GM23248 (cell line): ENCODE measurements at regions not wholly inside any gene's neighbourhood (a gene's known extent, or its start where the extent isn't known, plus 50 kb on each side); places are given as distances from the start of the nearest gene placed in this dataset.
A peak's percentile ranks its signal among the peaks of the same experiment; 100 is the strongest.
"Not testable (repeated sequence)": the region's sequence is repeated elsewhere in the genome, so short reads cannot be mapped to it uniquely, and the experiment has no call there.

ENCODE experiments used
- DNase-seq: peaks from one replicate; pipeline ENCODE4 v3.0.0-alpha.2; 2015
- H2AFZ ChIP-seq: fragments of 200-600 bp; sonication (generic); 2 replicates; pipeline ENCODE4 v1.6.1; 2016; ENCODE audit warnings: antibody characterized with exemption
- H3F3A ChIP-seq: fragments of 200-600 bp; sonication (generic); 2 replicates; pipeline ENCODE4 v1.6.1; 2016; ENCODE audit warnings: mild to moderate bottlenecking, antibody characterized with exemption, mixed run types; ENCODE audit not compliant: insufficient read depth
- H3K27ac ChIP-seq: fragments of 200-600 bp; sonication (generic); 2 replicates; pipeline ENCODE4 v1.5.1; 2016; ENCODE audit warnings: mild to moderate bottlenecking
- H3K27me3 ChIP-seq: fragments of 200-600 bp; sonication (generic); replicated peaks from 2 replicates; pipeline ENCODE4 v1.6.1; 2016; ENCODE audit warnings: mild to moderate bottlenecking; ENCODE audit not compliant: insufficient read depth
- H3K36me3 ChIP-seq: fragments of 200-600 bp; sonication (generic); 2 replicates; pipeline ENCODE4 v1.6.1; 2016; ENCODE audit warnings: low read depth, mild to moderate bottlenecking
- H3K4me1 ChIP-seq: fragments of 200-600 bp; sonication (generic); 2 replicates; pipeline ENCODE4 v1.6.1; 2016; ENCODE audit warnings: mild to moderate bottlenecking; ENCODE audit not compliant: insufficient read depth
- H3K4me2 ChIP-seq: fragments of 200-600 bp; sonication (generic); one replicate; pipeline ENCODE4 v1.6.1; 2016; ENCODE audit warnings: mild to moderate bottlenecking; ENCODE audit not compliant: unreplicated experiment
- H3K4me3 ChIP-seq: fragments of 200-600 bp; sonication (generic); 2 replicates; pipeline ENCODE4 v1.5.1; 2016; ENCODE audit warnings: mild to moderate bottlenecking
- H3K79me2 ChIP-seq: fragments of 200-600 bp; sonication (generic); 2 replicates; pipeline ENCODE4 v1.6.1; 2016; ENCODE audit warnings: mild to moderate bottlenecking; ENCODE audit not compliant: insufficient read depth
- H3K9ac ChIP-seq: fragments of 200-600 bp; sonication (generic); 2 replicates; pipeline ENCODE4 v1.6.1; 2016; ENCODE audit warnings: mild to moderate bottlenecking
- H3K9me2 ChIP-seq: fragments of 200-600 bp; sonication (generic); 2 replicates; pipeline ENCODE4 v1.6.1; 2016; ENCODE audit warnings: mixed run types, mild to moderate bottlenecking, moderate library complexity; ENCODE audit not compliant: insufficient read depth
- H3K9me3 ChIP-seq: fragments of 200-600 bp; sonication (generic); one replicate; pipeline ENCODE4 v1.6.1; 2017; ENCODE audit warnings: low read depth
- H4K20me1 ChIP-seq: fragments of 200-600 bp; sonication (generic); 2 replicates; pipeline ENCODE4 v1.6.0; 2016; ENCODE audit not compliant: insufficient read depth
- WGBS, 2 experiments: methylation state at CpG; one replicate each; pipeline ENCODE4 v1.1.6; 2015 to 2017; ENCODE audit warnings: low lambda C conversion rate in 2 of 2, low coverage in 1 of 2; ENCODE audit errors: missing lambda C conversion rate in 2 of 2; 5-methylcytosine and 5-hydroxymethylcytosine counted together
- in situ Hi-C: fragments of 300-500 bp; cut with MboI; formaldehyde crosslinking; loops from 2 replicates; pipeline ENCODE4 v1.15.0; 2020

GRCh38 chr4:118465831-118466230 lies 113.0 kb upstream of the PRSS12 start:
- H3K9me2 ChIP-seq, H3K4me2 ChIP-seq, H3K27me3 ChIP-seq, H3K79me2 ChIP-seq, H3K9ac ChIP-seq, H2AFZ ChIP-seq, in situ Hi-C loops, H3K9me3 ChIP-seq, H3K4me3 ChIP-seq, H3K36me3 ChIP-seq, H4K20me1 ChIP-seq: not testable (repeated sequence)
- peaks cover 18% of the 10 kb centered on the region; the same call in 1 of the 2 replicates for H3F3A ChIP-seq
- DNase-seq = peak; percentile 62
- 6 to 11% methylated on average over 2 of the region's 2 CpGs for WGBS, 2 experiments
- peaks cover 13% of the 10 kb centered on the region for H3K4me1 ChIP-seq
- peak overlapping the region; percentile 41; the same call in 1 of the 2 replicates for H3K27ac ChIP-seq

- H3K4me2 ChIP-seq, H4K20me1 ChIP-seq, H3K9me3 ChIP-seq, H3K79me2 ChIP-seq, in situ Hi-C loops, H3K9me2 ChIP-seq, H3K36me3 ChIP-seq, H3F3A ChIP-seq, H3K27me3 ChIP-seq: not testable (repeated sequence)
- 24 to 29% methylated on average over 3 of the region's 3 CpGs for WGBS, 2 experiments
- H2AFZ ChIP-seq = peak overlapping the region; percentile 13; the same call in 1 of the 2 replicates
- DNase-seq = peak; percentile 63
- H3K27ac ChIP-seq = peak overlapping the region; percentile 69
- H3K4me3 ChIP-seq = peak overlapping the region; percentile 10; the same call in 1 of the 2 replicates
- peaks cover 16% of the 10 kb centered on the region for H3K4me1 ChIP-seq
- peak overlapping the region; percentile 25; the same call in 1 of the 2 replicates for H3K9ac ChIP-seq
Measured at GRCh38 chr4:118474001-118474626, 121.3 kb upstream of the PRSS12 start.

- H4K20me1 ChIP-seq, in situ Hi-C loops, H3K9me3 ChIP-seq, H3F3A ChIP-seq, H3K9me2 ChIP-seq, H2AFZ ChIP-seq, H3K79me2 ChIP-seq, H3K4me3 ChIP-seq, H3K4me2 ChIP-seq, H3K36me3 ChIP-seq, H3K27me3 ChIP-seq: not testable (repeated sequence)
- peaks cover 16% of the 10 kb centered on the region for H3K4me1 ChIP-seq
- DNase-seq = peak; percentile 50
- peak overlapping the region; percentile 69 for H3K27ac ChIP-seq
- peak overlapping the region; percentile 25; the same call in 1 of the 2 replicates for H3K9ac ChIP-seq
Measured at GRCh38 chr4:118474771-118475170, 122.0 kb upstream of the PRSS12 start.

- DNase-seq, H3K9me2 ChIP-seq, H3K4me2 ChIP-seq, H3K9me3 ChIP-seq, H3K4me3 ChIP-seq, H2AFZ ChIP-seq, H3K9ac ChIP-seq, in situ Hi-C loops, H3F3A ChIP-seq, H3K36me3 ChIP-seq, H4K20me1 ChIP-seq, H3K27ac ChIP-seq, H3K79me2 ChIP-seq, H3K27me3 ChIP-seq: not testable (repeated sequence)
- WGBS, 2 experiments = 90 to 93% methylated on average over 3 of the region's 3 CpGs
- peaks cover 16% of the 10 kb centered on the region for H3K4me1 ChIP-seq
Measured at GRCh38 chr4:118475901-118476300, 123.1 kb upstream of the PRSS12 start.

GRCh38 chr4:118477826-118478225 lies 125.0 kb upstream of the PRSS12 start:
- H3K4me2 ChIP-seq, H3K27ac ChIP-seq, H3F3A ChIP-seq, DNase-seq, H3K27me3 ChIP-seq, H2AFZ ChIP-seq, H3K9me3 ChIP-seq, H4K20me1 ChIP-seq, H3K9ac ChIP-seq, H3K79me2 ChIP-seq, in situ Hi-C loops, H3K4me3 ChIP-seq, H3K9me2 ChIP-seq, H3K36me3 ChIP-seq: not testable (repeated sequence)
- H3K4me1 ChIP-seq = peaks cover 16% of the 10 kb centered on the region

GRCh38 chr4:118485801-118486314 lies 133.1 kb upstream of the PRSS12 start:
- H3K36me3 ChIP-seq, H3K79me2 ChIP-seq, H3K4me3 ChIP-seq, H3K27ac ChIP-seq, H4K20me1 ChIP-seq, H3K4me2 ChIP-seq, H3K9me2 ChIP-seq, H3K4me1 ChIP-seq, H3K9ac ChIP-seq, H3F3A ChIP-seq, H2AFZ ChIP-seq, in situ Hi-C loops, H3K9me3 ChIP-seq, DNase-seq, H3K27me3 ChIP-seq: not testable (repeated sequence)
- 50 to 65% methylated on average over 3 of the region's 3 CpGs for WGBS, 2 experiments

- H3K27me3 ChIP-seq, H3K36me3 ChIP-seq, in situ Hi-C loops, H3K27ac ChIP-seq, H2AFZ ChIP-seq, H3K4me1 ChIP-seq, H3K9me2 ChIP-seq, DNase-seq, H3K79me2 ChIP-seq, H3K4me3 ChIP-seq, H3K4me2 ChIP-seq, H3K9ac ChIP-seq, H3K9me3 ChIP-seq, H4K20me1 ChIP-seq, H3F3A ChIP-seq: not testable (repeated sequence)
- WGBS, 2 experiments = 77 to 85% methylated on average over 4 of the region's 4 CpGs
Measured at GRCh38 chr4:118492963-118493362, 140.2 kb upstream of the PRSS12 start.

GRCh38 chr4:118494437-118494836 lies 141.6 kb upstream of the PRSS12 start:
- H3K9me2 ChIP-seq, H3K36me3 ChIP-seq, H3K9me3 ChIP-seq, H3K4me3 ChIP-seq, in situ Hi-C loops, H3K4me1 ChIP-seq, DNase-seq, H2AFZ ChIP-seq, H3K27ac ChIP-seq, H3K9ac ChIP-seq, H3K4me2 ChIP-seq, H3F3A ChIP-seq, H4K20me1 ChIP-seq, H3K79me2 ChIP-seq, H3K27me3 ChIP-seq: not testable (repeated sequence)
- WGBS, 2 experiments = 92 to 94% methylated on average over 6 of the region's 6 CpGs
